GM23338 (cell line): ENCODE measurements at regions not wholly inside any gene's neighbourhood (a gene's known extent, or its start where the extent isn't known, plus 50 kb on each side); places are given as distances from the start of the nearest gene placed in this dataset.

Source experiments
- ATAC-seq: fragments of 200-7000 bp; cut with Tn5 transposase; 3 replicates; pipeline ENCODE4 v1.9.1; 2020
- DNase-seq: peaks from one replicate; pipeline ENCODE4 v3.0.0-alpha.2; 2015; ENCODE audit warnings: low spot score
- H2AFZ ChIP-seq: fragments of 200-600 bp; sonication (generic); 2 replicates; pipeline ENCODE4 v1.8.0; 2016; ENCODE audit warnings: antibody characterized with exemption, mild to moderate bottlenecking, moderate library complexity
- H3F3A ChIP-seq: fragments of 200-600 bp; sonication (generic); replicated peaks from 2 replicates; pipeline ENCODE4 v1.8.0; 2017; ENCODE audit warnings: antibody characterized with exemption, mixed run types, low read depth
- H3K27ac ChIP-seq: fragments of 200-600 bp; sonication (generic); 2 replicates; pipeline ENCODE4 v1.6.1; 2016; ENCODE audit warnings: low read depth
- H3K27me3 ChIP-seq: fragments of 200-600 bp; sonication (generic); 2 replicates; pipeline ENCODE4 v1.8.0; 2016; ENCODE audit warnings: mild to moderate bottlenecking, mixed run types, moderate library complexity; ENCODE audit not compliant: insufficient read depth
- H3K36me3 ChIP-seq: fragments of 200-600 bp; sonication (generic); 2 replicates; pipeline ENCODE4 v1.8.0; 2016; ENCODE audit warnings: mild to moderate bottlenecking; ENCODE audit not compliant: insufficient read depth
- H3K4me1 ChIP-seq: fragments of 200-600 bp; sonication (generic); 2 replicates; pipeline ENCODE4 v1.8.0; 2016; ENCODE audit warnings: mild to moderate bottlenecking, moderate library complexity; ENCODE audit not compliant: insufficient read depth
- H3K4me2 ChIP-seq: fragments of 200-600 bp; sonication (generic); 2 replicates; pipeline ENCODE4 v1.7.1; 2017; ENCODE audit warnings: mixed run types
- H3K4me3 ChIP-seq: fragments of 200-600 bp; sonication (generic); 2 replicates; pipeline ENCODE4 v1.6.1; 2016; ENCODE audit warnings: mixed run types
- H3K79me2 ChIP-seq: fragments of 200-600 bp; sonication (generic); replicated peaks from 2 replicates; pipeline ENCODE4 v1.8.0; 2017; ENCODE audit warnings: mild to moderate bottlenecking; ENCODE audit not compliant: insufficient read depth
- H3K9me2 ChIP-seq: fragments of 200-600 bp; sonication (generic); 2 replicates; pipeline ENCODE4 v1.8.0; 2017; ENCODE audit not compliant: insufficient read depth
- H4K20me1 ChIP-seq: fragments of 200-600 bp; sonication (generic); replicated peaks from 2 replicates; pipeline ENCODE4 v1.8.0; 2017; ENCODE audit warnings: mild to moderate bottlenecking; ENCODE audit not compliant: insufficient read depth
- H3K27ac Mint-ChIP-seq: 2 replicates; pipeline ENCODE4 v1.8.0; 2020; ENCODE audit warnings: inconsistent platforms, mild to moderate bottlenecking, moderate library complexity, mixed read lengths
- H3K27me3 Mint-ChIP-seq: 3 replicates; pipeline ENCODE4 v1.8.0; 2022; ENCODE audit warnings: low read depth, mild to moderate bottlenecking, moderate library complexity, mixed read lengths, inconsistent platforms; ENCODE audit not compliant: insufficient read depth, poor library complexity
- H3K36me3 Mint-ChIP-seq: 3 replicates; pipeline ENCODE4 v1.8.0; 2021; ENCODE audit warnings: low read depth, mild to moderate bottlenecking, inconsistent platforms, moderate library complexity, mixed read lengths
- H3K4me1 Mint-ChIP-seq: 3 replicates; pipeline ENCODE4 v1.8.0; 2020; ENCODE audit warnings: mild to moderate bottlenecking, inconsistent platforms, mixed read lengths
- H3K4me3 Mint-ChIP-seq: 3 replicates; pipeline ENCODE4 v1.8.0; 2021; ENCODE audit warnings: moderate library complexity, mild to moderate bottlenecking, inconsistent platforms, mixed read lengths
- H3K9me3 Mint-ChIP-seq: 3 replicates; pipeline ENCODE4 v1.8.0; 2020; ENCODE audit warnings: moderate library complexity, mild to moderate bottlenecking, inconsistent platforms, mixed read lengths
- CREB1 ChIP-seq: fragments of 250-450 bp; sonication (Bioruptor Pico); IDR thresholded peaks from 2 replicates; pipeline ENCODE4 v1.5.0; 2020; ENCODE audit warnings: low read depth, mild to moderate bottlenecking, moderate library complexity
- ETS1 ChIP-seq: IDR thresholded peaks from 2 replicates; pipeline ENCODE4 v1.6.1; 2016; ENCODE audit warnings: antibody characterized with exemption
- EZH2 ChIP-seq: fragments of 200-600 bp; sonication (generic); IDR thresholded peaks from one replicate; pipeline ENCODE4 v1.8.0; 2017; ENCODE audit warnings: antibody characterized with exemption, mild to moderate bottlenecking, low read depth; ENCODE audit not compliant: unreplicated experiment
- EZH2phosphoT487 ChIP-seq: fragments of 200-600 bp; sonication (generic); IDR thresholded peaks from one replicate; pipeline ENCODE4 v1.8.1; 2018; ENCODE audit warnings: antibody characterized with exemption; ENCODE audit not compliant: unreplicated experiment
- JUNB ChIP-seq: IDR thresholded peaks from one replicate; pipeline ENCODE4 v1.6.1; 2016; ENCODE audit warnings: antibody characterized with exemption; ENCODE audit not compliant: unreplicated experiment
- NANOG ChIP-seq: IDR thresholded peaks from 2 replicates; pipeline ENCODE4 v1.6.1; 2016; ENCODE audit warnings: antibody characterized with exemption, borderline replicate concordance
- POLR2AphosphoS5 ChIP-seq: IDR thresholded peaks from 2 replicates; pipeline ENCODE4 v1.6.1; 2016; ENCODE audit warnings: antibody characterized with exemption, low read depth
- STAT1 ChIP-seq: IDR thresholded peaks from one replicate; pipeline ENCODE4 v1.6.1; 2016; ENCODE audit warnings: antibody characterized with exemption; ENCODE audit not compliant: unreplicated experiment
- ZNF331 ChIP-seq: fragments of 250-450 bp; sonication (Bioruptor Pico); IDR thresholded peaks from 2 replicates; pipeline ENCODE4 v1.5.0; 2020; ENCODE audit warnings: low read depth, mild to moderate bottlenecking, moderate library complexity
- TF ChIP-seq, protein P1 (sequence below), 2 experiments: fragments of 200-600 bp in 1 of 2; sonication (generic) in 1 of 2; conservative IDR thresholded peaks; 2 replicates each; pipeline versions ENCODE4 v1.5.1 to v1.6.1; 2016 to 2017; ENCODE audit warnings: antibody characterized with exemption in 2 of 2, low read depth in 2 of 2, mild to moderate bottlenecking in 2 of 2, moderate library complexity in 1 of 2
- TF ChIP-seq, protein P2 (sequence below): fragments of 250-450 bp; sonication (Bioruptor Pico); IDR thresholded peaks from 2 replicates; pipeline ENCODE4 v1.5.0; 2020; ENCODE audit warnings: mild to moderate bottlenecking, moderate library complexity

DNA sequence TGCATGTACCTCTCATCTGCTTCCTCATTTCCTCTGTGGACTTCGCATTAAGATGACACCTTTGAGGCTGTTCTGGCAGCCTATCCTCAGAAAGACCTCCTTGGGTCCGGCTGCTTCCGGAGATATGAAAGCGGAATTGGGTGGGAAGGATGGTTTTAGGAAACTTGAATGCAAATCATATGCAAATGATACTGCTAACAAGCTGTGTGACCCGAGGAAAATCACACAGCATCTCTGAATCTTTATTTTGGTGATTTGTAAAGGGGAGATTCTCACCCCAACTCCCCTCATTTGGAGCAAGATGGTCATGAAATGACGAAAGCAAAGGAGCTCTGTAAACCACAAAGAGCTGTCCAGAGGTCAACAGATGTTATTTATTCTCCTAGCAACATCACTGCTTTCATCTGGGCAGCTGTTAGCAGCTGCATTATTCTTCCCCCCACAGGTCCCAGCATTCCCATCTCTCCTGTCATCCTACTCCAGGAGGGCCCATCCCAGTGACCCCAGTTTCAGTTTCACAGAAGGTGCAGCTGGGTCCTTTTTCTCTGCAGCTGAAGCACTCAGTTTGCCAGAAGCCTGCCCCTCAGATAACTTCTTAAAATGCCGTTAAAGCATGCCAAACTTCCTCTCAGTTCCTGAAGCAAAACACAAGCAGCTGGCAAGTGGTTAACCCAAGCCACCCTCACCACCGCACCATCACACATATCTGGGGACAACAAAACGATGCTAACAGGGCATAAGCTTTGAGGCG, 269.5 kb downstream of the SEC61B start (continued):
- TF ChIP-seq EZH2 (no peak), JUNB (no peak), ETS1 (no peak), ZNF331 (CRISPR knock-in tag) (no peak), CREB1 (no peak), POLR2AphosphoS5 (no peak), NANOG (no peak)
- TF ChIP-seq, protein P1, sequence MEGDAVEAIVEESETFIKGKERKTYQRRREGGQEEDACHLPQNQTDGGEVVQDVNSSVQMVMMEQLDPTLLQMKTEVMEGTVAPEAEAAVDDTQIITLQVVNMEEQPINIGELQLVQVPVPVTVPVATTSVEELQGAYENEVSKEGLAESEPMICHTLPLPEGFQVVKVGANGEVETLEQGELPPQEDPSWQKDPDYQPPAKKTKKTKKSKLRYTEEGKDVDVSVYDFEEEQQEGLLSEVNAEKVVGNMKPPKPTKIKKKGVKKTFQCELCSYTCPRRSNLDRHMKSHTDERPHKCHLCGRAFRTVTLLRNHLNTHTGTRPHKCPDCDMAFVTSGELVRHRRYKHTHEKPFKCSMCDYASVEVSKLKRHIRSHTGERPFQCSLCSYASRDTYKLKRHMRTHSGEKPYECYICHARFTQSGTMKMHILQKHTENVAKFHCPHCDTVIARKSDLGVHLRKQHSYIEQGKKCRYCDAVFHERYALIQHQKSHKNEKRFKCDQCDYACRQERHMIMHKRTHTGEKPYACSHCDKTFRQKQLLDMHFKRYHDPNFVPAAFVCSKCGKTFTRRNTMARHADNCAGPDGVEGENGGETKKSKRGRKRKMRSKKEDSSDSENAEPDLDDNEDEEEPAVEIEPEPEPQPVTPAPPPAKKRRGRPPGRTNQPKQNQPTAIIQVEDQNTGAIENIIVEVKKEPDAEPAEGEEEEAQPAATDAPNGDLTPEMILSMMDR (conservative IDR thresholded peaks at IDR 0.05; ENCODE audit: low read depth in 2 of 2), result no peak

GRCh38 chr9:99497641-99498040, 275.6 kb downstream of the SEC61B start:
- H3K27me3 Mint-ChIP-seq, result peaks cover 7% of the 10 kb centered on the region
- TF ChIP-seq ETS1, result no peak
- TF ChIP-seq JUNB, result no peak
- no peak for TF ChIP-seq EZH2phosphoT487
- no peak for TF ChIP-seq STAT1
- TF ChIP-seq, protein P2, sequence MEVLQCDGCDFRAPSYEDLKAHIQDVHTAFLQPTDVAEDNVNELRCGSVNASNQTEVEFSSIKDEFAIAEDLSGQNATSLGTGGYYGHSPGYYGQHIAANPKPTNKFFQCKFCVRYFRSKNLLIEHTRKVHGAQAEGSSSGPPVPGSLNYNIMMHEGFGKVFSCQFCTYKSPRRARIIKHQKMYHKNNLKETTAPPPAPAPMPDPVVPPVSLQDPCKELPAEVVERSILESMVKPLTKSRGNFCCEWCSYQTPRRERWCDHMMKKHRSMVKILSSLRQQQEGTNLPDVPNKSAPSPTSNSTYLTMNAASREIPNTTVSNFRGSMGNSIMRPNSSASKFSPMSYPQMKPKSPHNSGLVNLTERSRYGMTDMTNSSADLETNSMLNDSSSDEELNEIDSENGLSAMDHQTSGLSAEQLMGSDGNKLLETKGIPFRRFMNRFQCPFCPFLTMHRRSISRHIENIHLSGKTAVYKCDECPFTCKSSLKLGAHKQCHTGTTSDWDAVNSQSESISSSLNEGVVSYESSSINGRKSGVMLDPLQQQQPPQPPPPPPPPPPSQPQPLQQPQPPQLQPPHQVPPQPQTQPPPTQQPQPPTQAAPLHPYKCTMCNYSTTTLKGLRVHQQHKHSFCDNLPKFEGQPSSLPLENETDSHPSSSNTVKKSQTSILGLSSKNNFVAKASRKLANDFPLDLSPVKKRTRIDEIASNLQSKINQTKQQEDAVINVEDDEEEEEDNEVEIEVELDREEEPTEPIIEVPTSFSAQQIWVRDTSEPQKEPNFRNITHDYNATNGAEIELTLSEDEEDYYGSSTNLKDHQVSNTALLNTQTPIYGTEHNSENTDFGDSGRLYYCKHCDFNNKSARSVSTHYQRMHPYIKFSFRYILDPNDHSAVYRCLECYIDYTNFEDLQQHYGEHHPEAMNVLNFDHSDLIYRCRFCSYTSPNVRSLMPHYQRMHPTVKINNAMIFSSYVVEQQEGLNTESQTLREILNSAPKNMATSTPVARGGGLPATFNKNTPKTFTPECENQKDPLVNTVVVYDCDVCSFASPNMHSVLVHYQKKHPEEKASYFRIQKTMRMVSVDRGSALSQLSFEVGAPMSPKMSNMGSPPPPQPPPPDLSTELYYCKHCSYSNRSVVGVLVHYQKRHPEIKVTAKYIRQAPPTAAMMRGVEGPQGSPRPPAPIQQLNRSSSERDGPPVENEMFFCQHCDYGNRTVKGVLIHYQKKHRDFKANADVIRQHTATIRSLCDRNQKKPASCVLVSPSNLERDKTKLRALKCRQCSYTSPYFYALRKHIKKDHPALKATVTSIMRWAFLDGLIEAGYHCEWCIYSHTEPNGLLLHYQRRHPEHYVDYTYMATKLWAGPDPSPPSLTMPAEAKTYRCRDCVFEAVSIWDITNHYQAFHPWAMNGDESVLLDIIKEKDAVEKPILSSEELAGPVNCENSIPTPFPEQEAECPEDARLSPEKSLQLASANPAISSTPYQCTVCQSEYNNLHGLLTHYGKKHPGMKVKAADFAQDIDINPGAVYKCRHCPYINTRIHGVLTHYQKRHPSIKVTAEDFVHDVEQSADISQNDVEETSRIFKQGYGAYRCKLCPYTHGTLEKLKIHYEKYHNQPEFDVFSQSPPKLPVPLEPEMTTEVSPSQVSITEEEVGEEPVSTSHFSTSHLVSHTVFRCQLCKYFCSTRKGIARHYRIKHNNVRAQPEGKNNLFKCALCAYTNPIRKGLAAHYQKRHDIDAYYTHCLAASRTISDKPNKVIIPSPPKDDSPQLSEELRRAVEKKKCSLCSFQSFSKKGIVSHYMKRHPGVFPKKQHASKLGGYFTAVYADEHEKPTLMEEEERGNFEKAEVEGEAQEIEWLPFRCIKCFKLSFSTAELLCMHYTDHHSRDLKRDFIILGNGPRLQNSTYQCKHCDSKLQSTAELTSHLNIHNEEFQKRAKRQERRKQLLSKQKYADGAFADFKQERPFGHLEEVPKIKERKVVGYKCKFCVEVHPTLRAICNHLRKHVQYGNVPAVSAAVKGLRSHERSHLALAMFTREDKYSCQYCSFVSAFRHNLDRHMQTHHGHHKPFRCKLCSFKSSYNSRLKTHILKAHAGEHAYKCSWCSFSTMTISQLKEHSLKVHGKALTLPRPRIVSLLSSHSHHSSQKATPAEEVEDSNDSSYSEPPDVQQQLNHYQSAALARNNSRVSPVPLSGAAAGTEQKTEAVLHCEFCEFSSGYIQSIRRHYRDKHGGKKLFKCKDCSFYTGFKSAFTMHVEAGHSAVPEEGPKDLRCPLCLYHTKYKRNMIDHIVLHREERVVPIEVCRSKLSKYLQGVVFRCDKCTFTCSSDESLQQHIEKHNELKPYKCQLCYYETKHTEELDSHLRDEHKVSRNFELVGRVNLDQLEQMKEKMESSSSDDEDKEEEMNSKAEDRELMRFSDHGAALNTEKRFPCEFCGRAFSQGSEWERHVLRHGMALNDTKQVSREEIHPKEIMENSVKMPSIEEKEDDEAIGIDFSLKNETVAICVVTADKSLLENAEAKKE (CRISPR knock-in tag), result no peak
- TF ChIP-seq ZNF331 (CRISPR knock-in tag), result no peak
- TF ChIP-seq, protein P1 (conservative IDR thresholded peaks at IDR 0.05; ENCODE audit: low read depth in 2 of 2), result no peak
- TF ChIP-seq POLR2AphosphoS5, result no peak
- no peak for TF ChIP-seq CREB1

More at GRCh38 chr9:99497641-99498040, 275.6 kb downstream of the SEC61B start:
- Mint-ChIP-seq H3K4me1 (peaks cover 2% of the 10 kb centered on the region; the same call in 2 of the 3 replicates), H3K27ac (no peak overlapping the region), H3K36me3 (peaks cover 8% of the 10 kb centered on the region; the same call in 1 of the 3 replicates), H3K9me3 (peaks cover 10% of the 10 kb centered on the region), H3K4me3 (no peak overlapping the region)
- Histone ChIP-seq H3K4me3 (no peak overlapping the region), H3K4me1 (no peaks in the 10 kb centered on the region), H3F3A (no peaks in the 10 kb centered on the region), H3K27ac (no peak overlapping the region), H4K20me1 (no peaks in the 10 kb centered on the region), H3K79me2 (no peaks in the 10 kb centered on the region), H3K4me2 (no peak overlapping the region), H3K27me3 (no peaks in the 10 kb centered on the region), H2AFZ (0 out of 2 replicates have a peak overlapping the region, but pooled peaks have one; percentile 23), H3K9me2 (no peaks in the 10 kb centered on the region; the same call in 1 of the 2 replicates), H3K36me3 (no peaks in the 10 kb centered on the region)
- no peak for DNase-seq
- ATAC-seq, result no peak
